Liver (tissue), 3 donors: ENCODE measurements at regions not wholly inside any gene's neighbourhood (a gene's known extent, or its start where the extent isn't known, plus 50 kb on each side); places are given as distances from the start of the nearest gene placed in this dataset.

Experiments
- ATF3 ChIP-seq: IDR thresholded peaks from 2 replicates; pipeline ENCODE4 v1.6.1; 2016; ENCODE audit warnings: antibody characterized with exemption
- CTCF ChIP-seq: fragments of 150-350 bp; IDR thresholded peaks from 2 replicates; pipeline ENCODE4 v1.5.1; 2017; ENCODE audit warnings: improper control_type of control experiment, low read depth, low read length; ENCODE audit not compliant: missing input control
- FOXA1 ChIP-seq: IDR thresholded peaks from 2 replicates; pipeline ENCODE4 v1.6.1; 2016; ENCODE audit warnings: antibody characterized with exemption
- MAX ChIP-seq: IDR thresholded peaks from 2 replicates; pipeline ENCODE4 v1.6.1; 2016; ENCODE audit warnings: antibody characterized with exemption
- RAD21 ChIP-seq, 2 donors: IDR thresholded peaks; 2 replicates each; pipeline ENCODE4 v1.6.1; 2016; ENCODE audit warnings: antibody characterized with exemption in 2 of 2, mild to moderate bottlenecking in 2 of 2
- REST ChIP-seq: IDR thresholded peaks from 2 replicates; pipeline ENCODE4 v1.6.1; 2016; ENCODE audit warnings: antibody characterized with exemption, mild to moderate bottlenecking
- RXRA ChIP-seq, 2 donors: IDR thresholded peaks; 2 replicates each; pipeline ENCODE4 v1.6.1; 2017 to 2018; ENCODE audit warnings: antibody characterized with exemption in 2 of 2, mild to moderate bottlenecking in 1 of 2
- TAF1 ChIP-seq: conservative IDR thresholded peaks from 2 replicates; pipeline ENCODE4 v1.6.1; 2016; ENCODE audit warnings: antibody characterized with exemption, mild to moderate bottlenecking
- YY1 ChIP-seq: IDR thresholded peaks from 2 replicates; pipeline ENCODE4 v1.6.1; 2016; ENCODE audit warnings: antibody characterized with exemption, mild to moderate bottlenecking
- ZBTB33 ChIP-seq: IDR thresholded peaks from 2 replicates; pipeline ENCODE4 v1.6.1; 2016; ENCODE audit warnings: antibody characterized with exemption
- donor health status: healthy.
- donor health status: healthy.

GRCh38 chr15:38021259-38021658 is 86.8 kb downstream of the TMCO5A start:
- no peak for TF ChIP-seq CTCF
- no peak for TF ChIP-seq RAD21 (IDR thresholded peaks at IDR 0.05)
- TF ChIP-seq REST: no peak
- no peak for TF ChIP-seq ZBTB33
- TF ChIP-seq YY1: no peak
- no peak for TF ChIP-seq ATF3
- TF ChIP-seq MAX: no peak
- no peak for TF ChIP-seq RXRA (IDR thresholded peaks at IDR 0.05)
- no peak for TF ChIP-seq TAF1
- TF ChIP-seq FOXA1: no peak
